ENCODE measurements at regions not wholly inside any gene's neighbourhood (a gene's known extent, or its start where the extent isn't known, plus 50 kb on each side); places are given as distances from the start of the nearest gene placed in this dataset.

- 97 to 100% (median 100%) methylated on average over 1 of the region's 1 CpG for WGBS, 4 donors
- Histone ChIP-seq H3K36me3 (peaks cover 0 to 99% (median 84%) of the 10 kb centered on the region in 9 donors), H3K4me1 (no peaks in the 10 kb centered on the region), H3K9me3 (no peaks in the 10 kb centered on the region), H3K27me3 (no peaks in the 10 kb centered on the region), H3K27ac (no peak overlapping the region), H3K4me3 (no peak overlapping the region)
- intact Hi-C loops (cut with DNase I), result no loop called here
- TF ChIP-seq POLR2A (IDR thresholded peaks at IDR 0.05) (no peak), CTCF (IDR thresholded peaks at IDR 0.05) (no peak)
- DNase-seq (no peak), ATAC-seq (no peak)
These were observed 102.5 kb upstream of the ADAD1 start for GRCh38 chr4:122276359-122276758.

DNA sequence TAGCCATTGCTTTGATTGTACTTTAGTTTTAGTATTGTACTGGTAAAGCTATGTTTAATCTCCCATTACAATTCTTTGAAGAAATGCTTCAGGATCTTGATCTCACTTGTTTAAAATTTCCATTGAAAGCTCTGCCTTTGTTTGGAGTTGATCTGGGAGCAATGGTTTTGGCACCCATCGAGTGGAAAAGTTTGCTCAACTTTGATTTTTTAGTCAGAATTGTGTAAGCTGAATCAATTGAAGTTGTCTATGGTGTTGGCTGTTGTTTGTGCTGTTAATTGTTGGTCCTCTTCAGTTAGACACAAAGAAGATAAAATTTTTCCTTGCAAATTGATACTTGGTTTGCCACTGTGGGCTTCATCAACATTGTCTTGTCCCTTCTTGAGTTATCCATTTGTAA lies 99.8 kb upstream of the ADAD1 start:
- Histone ChIP-seq H3K27ac (no peak overlapping the region), H3K27me3 (no peaks in the 10 kb centered on the region), H3K9me3 (no peaks in the 10 kb centered on the region), H3K4me1 (no peaks in the 10 kb centered on the region), H3K4me3 (no peak overlapping the region), H3K36me3 (peaks cover 0 to 99% (median 79%) of the 10 kb centered on the region in 9 donors)
- intact Hi-C loops (cut with DNase I), result no loop called here
- 91 to 97% (median 96%) methylated on average over 1 of the region's 1 CpG for WGBS, 4 donors
- DNase-seq, result no peak
- no peak for TF ChIP-seq CTCF (IDR thresholded peaks at IDR 0.05)
- no peak for TF ChIP-seq POLR2A (IDR thresholded peaks at IDR 0.05)
- no peak for ATAC-seq

- H3K27me3 ChIP-seq, result no peaks in the 10 kb centered on the region
- ATAC-seq, result no peak
- no peak for DNase-seq
- H3K36me3 ChIP-seq, result peaks cover 0 to 99% (median 75%) of the 10 kb centered on the region in 9 donors
- no peak overlapping the region for H3K27ac ChIP-seq
- TF ChIP-seq POLR2A (IDR thresholded peaks at IDR 0.05) (no peak), CTCF (IDR thresholded peaks at IDR 0.05) (no peak)
- no peak overlapping the region for H3K4me3 ChIP-seq
- 92 to 96% (median 93%) methylated on average over 2 of the region's 2 CpGs for WGBS, 4 donors
- intact Hi-C loops (cut with DNase I), result no loop called here
- H3K4me1 ChIP-seq, result no peaks in the 10 kb centered on the region
- H3K9me3 ChIP-seq, result no peaks in the 10 kb centered on the region
These were observed 99.1 kb upstream of the ADAD1 start for GRCh38 chr4:122279670-122280069.

DNA sequence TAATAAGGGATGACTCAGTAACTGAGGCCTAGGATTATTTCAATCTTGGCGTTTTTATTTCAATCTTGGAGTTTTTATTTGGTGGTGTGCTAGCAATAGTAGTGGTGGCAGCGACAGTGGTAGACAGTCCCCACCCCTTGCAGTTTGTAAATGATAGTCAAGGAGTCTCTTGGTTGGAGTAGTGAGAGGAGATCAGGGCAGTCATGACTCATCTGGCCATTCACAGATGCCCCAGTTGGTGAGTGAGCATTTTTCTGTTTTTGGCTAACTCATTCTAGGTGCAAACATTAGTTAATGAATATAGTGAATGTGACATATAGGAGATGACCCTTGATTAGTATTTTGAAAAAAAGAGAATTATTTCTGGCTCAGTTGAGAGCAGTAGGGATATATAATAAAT lies 93.5 kb upstream of the ADAD1 start:
- DNase-seq (no peak), ATAC-seq (no peak)
- Histone ChIP-seq H3K27ac (no peak overlapping the region), H3K9me3 (no peaks in the 10 kb centered on the region), H3K4me3 (no peak overlapping the region), H3K4me1 (no peaks in the 10 kb centered on the region), H3K36me3 (peaks cover 0 to 95% (median 77%) of the 10 kb centered on the region in 9 donors), H3K27me3 (no peaks in the 10 kb centered on the region)
- intact Hi-C loops (cut with DNase I), result no loop called here
- TF ChIP-seq CTCF (IDR thresholded peaks at IDR 0.05) (no peak), POLR2A (IDR thresholded peaks at IDR 0.05) (no peak)
- WGBS, 4 donors, result 94 to 99% (median 97%) methylated on average over 2 of the region's 2 CpGs

Data from heart left ventricle (tissue), 16 donors.